HEK293 (cell line): ENCODE measurements at regions not wholly inside any gene's neighbourhood (a gene's known extent, or its start where the extent isn't known, plus 50 kb on each side); places are given as distances from the start of the nearest gene placed in this dataset.

Experiments
- CTCF ChIA-PET: fragments of 350-600 bp; formaldehyde crosslinking; extraction: SDS; loops from one replicate; lab custom pipeline; 2021; ENCODE audit warnings: antibody characterized with exemption; lab: Yijun Ruan, JAX
- POLR2A ChIA-PET: fragments of 300-600 bp; formaldehyde crosslinking; extraction: SDS; loops from one replicate; lab custom pipeline; 2020; ENCODE audit warnings: antibody characterized with exemption, inconsistent platforms; lab: Yijun Ruan, JAX
- H3K27ac ChIP-seq: fragments of 200-500 bp; sonication (Bioruptor generic); 2 replicates; pipeline ENCODE4 v1.5.1; 2014; ENCODE audit warnings: low read depth, low read length, control low read depth, inconsistent platforms; ENCODE audit errors: extremely low read depth
- H3K36me3 ChIP-seq, 2 experiments: fragments of 200-500 bp in 1 of 2; sonication (Bioruptor generic) in 1 of 2; 1 replicate in 1 of 2; 2 replicates in 1 of 2; pipeline ENCODE4 v1.5.1; 2014 to 2017; ENCODE audit warnings: inconsistent platforms in 2 of 2, low read length in 2 of 2; ENCODE audit not compliant: control insufficient read depth in 2 of 2, insufficient read depth in 1 of 2
- H3K4me1 ChIP-seq: fragments of 200-500 bp; sonication (Bioruptor generic); 2 replicates; pipeline ENCODE4 v1.5.1; 2014; ENCODE audit warnings: mild to moderate bottlenecking, low read length, inconsistent platforms; ENCODE audit not compliant: control insufficient read depth, insufficient read depth
- H3K4me3 ChIP-seq: 2 replicates; pipeline ENCODE4 v1.5.1; 2011; ENCODE audit warnings: low read depth, mild to moderate bottlenecking, control low read depth, low read length, moderate library complexity
- H3K9me3 ChIP-seq: fragments of 200-500 bp; sonication (Bioruptor generic); 2 replicates; pipeline ENCODE4 v1.5.1; 2014; ENCODE audit warnings: low read depth, low read length, inconsistent platforms; ENCODE audit not compliant: control insufficient read depth, insufficient read depth
- GLIS2 ChIP-seq: fragments of 450-650 bp; formaldehyde crosslinking; IDR thresholded peaks from 2 replicates; pipeline ENCODE4 v1.5.1; 2016; ENCODE audit warnings: missing biosample characterization, missing genetic modification characterization
- SCRT1 ChIP-seq: fragments of 450-650 bp; formaldehyde crosslinking; IDR thresholded peaks from 2 replicates; pipeline ENCODE4 v1.5.1; 2016; ENCODE audit warnings: missing biosample characterization, missing genetic modification characterization, borderline replicate concordance
- SETDB1 ChIP-seq: IDR thresholded peaks from one replicate; pipeline ENCODE4 v1.6.1; 2017; ENCODE audit warnings: mild to moderate bottlenecking, low read length, moderate library complexity, mixed read lengths; ENCODE audit not compliant: insufficient read length
- SP3 ChIP-seq: fragments of 450-650 bp; formaldehyde crosslinking; IDR thresholded peaks from 2 replicates; pipeline ENCODE4 v1.5.1; 2016; ENCODE audit warnings: missing biosample characterization, missing genetic modification characterization
- SP7 ChIP-seq: fragments of 450-650 bp; formaldehyde crosslinking; IDR thresholded peaks from 2 replicates; pipeline ENCODE4 v1.5.1; 2016; ENCODE audit warnings: missing biosample characterization, missing genetic modification characterization
- ZFP3 ChIP-seq: fragments of 450-650 bp; formaldehyde crosslinking; IDR thresholded peaks from 2 replicates; pipeline ENCODE4 v1.5.1; 2016; ENCODE audit warnings: low read depth, missing biosample characterization, missing genetic modification characterization
- ZNF132 ChIP-seq: fragments of 450-650 bp; formaldehyde crosslinking; IDR thresholded peaks from 2 replicates; pipeline ENCODE4 v1.5.1; 2017; ENCODE audit warnings: missing biosample characterization, missing genetic modification characterization, borderline replicate concordance
- ZNF133 ChIP-seq: fragments of 450-650 bp; formaldehyde crosslinking; IDR thresholded peaks from 2 replicates; pipeline ENCODE4 v1.5.1; 2016; ENCODE audit warnings: missing biosample characterization, missing genetic modification characterization
- ZNF138 ChIP-seq: fragments of 450-650 bp; formaldehyde crosslinking; IDR thresholded peaks from 2 replicates; pipeline ENCODE4 v1.5.1; 2016; ENCODE audit warnings: missing biosample characterization, missing genetic modification characterization, borderline replicate concordance
- ZNF19 ChIP-seq: fragments of 450-650 bp; formaldehyde crosslinking; IDR thresholded peaks from 2 replicates; pipeline ENCODE4; 2016; ENCODE audit warnings: missing biosample characterization, missing genetic modification characterization, low read depth
- ZNF211 ChIP-seq: fragments of 450-650 bp; formaldehyde crosslinking; IDR thresholded peaks from 2 replicates; pipeline ENCODE4 v1.5.1; 2016; ENCODE audit warnings: low read depth, missing biosample characterization, missing genetic modification characterization
- ZNF23 ChIP-seq: fragments of 450-650 bp; formaldehyde crosslinking; IDR thresholded peaks from 2 replicates; pipeline ENCODE4 v1.5.1; 2016; ENCODE audit warnings: missing biosample characterization, missing genetic modification characterization, borderline replicate concordance
- ZNF302 ChIP-seq: fragments of 450-650 bp; formaldehyde crosslinking; IDR thresholded peaks from 2 replicates; pipeline ENCODE4 v1.5.1; 2016; ENCODE audit warnings: missing biosample characterization, missing genetic modification characterization, low read depth
- ZNF350 ChIP-seq: fragments of 450-650 bp; formaldehyde crosslinking; IDR thresholded peaks from 2 replicates; pipeline ENCODE4 v1.5.0; 2017; ENCODE audit warnings: missing biosample characterization, mild to moderate bottlenecking, missing genetic modification characterization
- ZNF354C ChIP-seq: fragments of 450-650 bp; formaldehyde crosslinking; IDR thresholded peaks from 2 replicates; pipeline ENCODE4 v1.5.1; 2016; ENCODE audit warnings: missing biosample characterization, missing genetic modification characterization, low read depth, borderline replicate concordance
- ZNF37A ChIP-seq: fragments of 450-650 bp; IDR thresholded peaks from 2 replicates; pipeline ENCODE4 v1.5.1; 2018; ENCODE audit warnings: missing biosample characterization, missing genetic modification characterization
- ZNF473 ChIP-seq: fragments of 450-650 bp; formaldehyde crosslinking; IDR thresholded peaks from 2 replicates; pipeline ENCODE4 v1.5.1; 2017; ENCODE audit warnings: missing biosample characterization, missing genetic modification characterization
- ZNF501 ChIP-seq: fragments of 450-650 bp; formaldehyde crosslinking; IDR thresholded peaks from 2 replicates; pipeline ENCODE4 v1.5.1; 2016; ENCODE audit warnings: missing biosample characterization, missing genetic modification characterization
- ZNF549 ChIP-seq: fragments of 450-650 bp; IDR thresholded peaks from 2 replicates; pipeline ENCODE4 v1.5.1; 2018; ENCODE audit warnings: missing biosample characterization, missing genetic modification characterization, mild to moderate bottlenecking, inconsistent platforms, moderate library complexity
- ZNF621 ChIP-seq: fragments of 450-650 bp; formaldehyde crosslinking; IDR thresholded peaks from 2 replicates; pipeline ENCODE4 v1.5.1; 2017; ENCODE audit warnings: missing biosample characterization, missing genetic modification characterization
- ZNF629 ChIP-seq: fragments of 450-650 bp; formaldehyde crosslinking; IDR thresholded peaks from 2 replicates; pipeline ENCODE4 v1.5.1; 2017; ENCODE audit warnings: missing biosample characterization, missing genetic modification characterization
- ZNF777 ChIP-seq: fragments of 450-650 bp; formaldehyde crosslinking; IDR thresholded peaks from 2 replicates; pipeline ENCODE4 v1.5.1; 2017; ENCODE audit warnings: missing biosample characterization, missing genetic modification characterization, borderline replicate concordance
- ZNF785 ChIP-seq: fragments of 450-650 bp; formaldehyde crosslinking; IDR thresholded peaks from 2 replicates; pipeline ENCODE4 v1.5.1; 2016; ENCODE audit warnings: missing biosample characterization, missing genetic modification characterization
- ZNF792 ChIP-seq: fragments of 450-650 bp; formaldehyde crosslinking; IDR thresholded peaks from 2 replicates; pipeline ENCODE4 v1.5.1; 2016; ENCODE audit warnings: missing biosample characterization, missing genetic modification characterization
- ZSCAN23 ChIP-seq: fragments of 450-650 bp; formaldehyde crosslinking; IDR thresholded peaks from 2 replicates; pipeline ENCODE4 v1.5.1; 2016; ENCODE audit warnings: missing biosample characterization, missing genetic modification characterization
- TF ChIP-seq, protein P1 (sequence below): fragments of 450-650 bp; formaldehyde crosslinking; IDR thresholded peaks from 2 replicates; pipeline ENCODE4 v1.5.1; 2016; ENCODE audit warnings: missing biosample characterization, missing genetic modification characterization
- TF ChIP-seq, protein P2 (sequence below): fragments of 450-650 bp; formaldehyde crosslinking; IDR thresholded peaks from 2 replicates; pipeline ENCODE4 v1.5.1; 2016; ENCODE audit warnings: missing biosample characterization, missing genetic modification characterization, borderline replicate concordance
- TF ChIP-seq, protein P3 (sequence below): fragments of 450-650 bp; formaldehyde crosslinking; IDR thresholded peaks from 2 replicates; pipeline ENCODE4 v1.5.1; 2016; ENCODE audit warnings: missing biosample characterization, missing genetic modification characterization
- TF ChIP-seq, protein P4 (sequence below): fragments of 450-650 bp; formaldehyde crosslinking; IDR thresholded peaks from 2 replicates; pipeline ENCODE4 v1.5.1; 2017; ENCODE audit warnings: missing biosample characterization, missing genetic modification characterization

DNA sequence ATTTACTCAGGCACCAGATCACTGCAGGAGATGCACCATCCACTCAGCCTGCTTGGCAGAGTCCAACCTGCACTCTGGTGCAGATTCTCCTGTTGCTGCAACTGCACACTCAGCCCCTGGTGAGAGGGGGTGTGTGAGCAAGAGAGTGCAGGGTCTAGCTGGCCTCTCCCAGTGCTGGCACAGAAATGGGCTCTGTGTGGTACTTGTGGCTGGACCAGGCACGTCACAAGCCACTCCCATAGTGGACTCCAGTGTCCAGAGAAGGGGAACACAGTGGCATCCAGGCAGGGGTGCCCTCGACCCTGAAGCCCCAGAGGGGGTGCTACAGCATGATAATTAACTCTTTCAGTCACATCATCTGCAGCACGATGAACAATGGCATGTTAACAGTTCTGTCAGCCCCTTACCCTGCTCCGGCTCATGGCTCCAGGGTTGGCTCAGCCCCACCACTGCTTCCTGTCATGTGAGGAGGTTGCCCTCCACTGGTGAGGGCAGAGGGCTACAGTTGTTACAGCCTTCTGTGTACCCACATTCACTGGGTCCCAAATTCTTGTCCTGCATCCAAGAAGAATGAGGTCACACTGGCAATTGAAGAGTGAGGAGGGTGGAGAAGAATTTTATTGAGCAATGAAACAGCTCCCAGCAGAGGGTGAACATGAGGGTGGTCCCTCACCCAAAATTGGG, 135.7 kb downstream of the EVA1A start:
- Histone ChIP-seq H3K36me3 (no peaks in the 10 kb centered on the region), H3K4me1 (no peaks in the 10 kb centered on the region), H3K4me3 (no peak overlapping the region), H3K27ac (no peak overlapping the region), H3K9me3 (no peaks in the 10 kb centered on the region)
- POLR2A ChIA-PET = no interaction called here
- CTCF ChIA-PET = no interaction called here
- TF ChIP-seq ZNF621 = no peak
- TF ChIP-seq, protein P1, sequence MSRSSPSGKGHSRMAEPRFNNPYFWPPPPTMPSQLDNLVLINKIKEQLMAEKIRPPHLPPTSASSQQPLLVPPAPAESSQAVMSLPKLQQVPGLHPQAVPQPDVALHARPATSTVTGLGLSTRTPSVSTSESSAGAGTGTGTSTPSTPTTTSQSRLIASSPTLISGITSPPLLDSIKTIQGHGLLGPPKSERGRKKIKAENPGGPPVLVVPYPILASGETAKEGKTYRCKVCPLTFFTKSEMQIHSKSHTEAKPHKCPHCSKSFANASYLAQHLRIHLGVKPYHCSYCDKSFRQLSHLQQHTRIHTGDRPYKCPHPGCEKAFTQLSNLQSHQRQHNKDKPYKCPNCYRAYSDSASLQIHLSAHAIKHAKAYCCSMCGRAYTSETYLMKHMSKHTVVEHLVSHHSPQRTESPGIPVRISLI = no peak
- no peak for TF ChIP-seq ZNF473 (tag by site-specific recombination)
- TF ChIP-seq ZNF501 (tag by site-specific recombination) = no peak
- no peak for TF ChIP-seq ZNF792 (tag by site-specific recombination)
- TF ChIP-seq ZNF629 (tag by site-specific recombination) = no peak
- TF ChIP-seq, protein P2, sequence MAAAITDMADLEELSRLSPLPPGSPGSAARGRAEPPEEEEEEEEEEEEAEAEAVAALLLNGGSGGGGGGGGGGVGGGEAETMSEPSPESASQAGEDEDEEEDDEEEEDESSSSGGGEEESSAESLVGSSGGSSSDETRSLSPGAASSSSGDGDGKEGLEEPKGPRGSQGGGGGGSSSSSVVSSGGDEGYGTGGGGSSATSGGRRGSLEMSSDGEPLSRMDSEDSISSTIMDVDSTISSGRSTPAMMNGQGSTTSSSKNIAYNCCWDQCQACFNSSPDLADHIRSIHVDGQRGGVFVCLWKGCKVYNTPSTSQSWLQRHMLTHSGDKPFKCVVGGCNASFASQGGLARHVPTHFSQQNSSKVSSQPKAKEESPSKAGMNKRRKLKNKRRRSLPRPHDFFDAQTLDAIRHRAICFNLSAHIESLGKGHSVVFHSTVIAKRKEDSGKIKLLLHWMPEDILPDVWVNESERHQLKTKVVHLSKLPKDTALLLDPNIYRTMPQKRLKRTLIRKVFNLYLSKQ (tag by site-specific recombination) = no peak
- TF ChIP-seq ZNF138 (tag by site-specific recombination) = no peak
- TF ChIP-seq SETDB1 = no peak

DNA sequence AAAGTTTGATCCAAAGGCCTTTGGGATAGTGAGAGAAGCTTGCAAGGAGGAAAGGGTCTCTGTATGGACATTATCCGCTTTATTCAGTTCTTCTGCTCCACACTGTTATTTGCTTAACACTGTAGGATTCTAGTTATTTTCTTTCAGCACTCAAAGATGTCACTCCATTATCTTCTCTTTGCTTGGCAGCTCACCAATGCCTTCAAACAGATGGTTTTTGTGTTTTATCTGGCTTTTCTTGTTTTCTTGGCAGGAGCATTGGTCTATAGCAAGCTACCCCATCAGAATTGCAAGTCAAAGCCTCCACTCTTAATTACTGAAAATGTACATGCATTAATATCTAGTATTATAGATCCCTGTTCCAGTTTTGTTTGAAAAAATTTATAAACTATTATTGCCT, 138.8 kb downstream of the EVA1A start:
- H3K9me3 ChIP-seq = no peaks in the 10 kb centered on the region
- no peak overlapping the region for H3K4me3 ChIP-seq
- POLR2A ChIA-PET = no interaction called here
- no peaks in the 10 kb centered on the region for H3K4me1 ChIP-seq
- H3K36me3 ChIP-seq = no peaks in the 10 kb centered on the region
- TF ChIP-seq ZFP3 (tag by site-specific recombination) = no peak
- no peak for TF ChIP-seq SP7 (tag by site-specific recombination)
- no peak for TF ChIP-seq ZNF211
- no peak for TF ChIP-seq SP3 (tag by site-specific recombination)
- TF ChIP-seq ZNF23 (tag by site-specific recombination) = no peak
- no peak for TF ChIP-seq GLIS2 (tag by site-specific recombination)
- TF ChIP-seq SCRT1 (tag by site-specific recombination) = no peak
- TF ChIP-seq ZNF37A (tag by site-specific recombination) = no peak
- no peak for TF ChIP-seq ZNF354C
- no peak for TF ChIP-seq ZNF350 (tag by site-specific recombination)
- no peak for TF ChIP-seq ZNF133 (tag by site-specific recombination)
- TF ChIP-seq ZNF132 (tag by site-specific recombination) = no peak
- TF ChIP-seq ZNF549 (tag by site-specific recombination) = no peak
- no peak for TF ChIP-seq ZNF19 (tag by site-specific recombination)
- TF ChIP-seq, protein P3, sequence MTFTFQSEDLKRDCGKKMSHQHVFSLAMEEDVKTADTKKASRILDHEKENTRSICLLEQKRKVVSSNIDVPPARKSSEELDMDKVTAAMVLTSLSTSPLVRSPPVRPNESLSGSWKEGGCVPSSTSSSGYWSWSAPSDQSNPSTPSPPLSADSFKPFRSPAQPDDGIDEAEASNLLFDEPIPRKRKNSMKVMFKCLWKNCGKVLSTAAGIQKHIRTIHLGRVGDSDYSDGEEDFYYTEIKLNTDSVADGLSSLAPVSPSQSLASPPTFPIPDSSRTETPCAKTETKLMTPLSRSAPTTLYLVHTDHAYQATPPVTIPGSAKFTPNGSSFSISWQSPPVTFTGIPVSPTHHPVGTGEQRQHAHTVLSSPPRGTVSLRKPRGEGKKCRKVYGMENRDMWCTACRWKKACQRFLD (tag by site-specific recombination) = no peak
- TF ChIP-seq ZNF785 (tag by site-specific recombination) = no peak
- no peak for TF ChIP-seq ZSCAN23 (tag by site-specific recombination)
- no peak for TF ChIP-seq ZNF302 (tag by site-specific recombination)
- TF ChIP-seq ZNF777 (tag by site-specific recombination) = no peak
- TF ChIP-seq, protein P4, sequence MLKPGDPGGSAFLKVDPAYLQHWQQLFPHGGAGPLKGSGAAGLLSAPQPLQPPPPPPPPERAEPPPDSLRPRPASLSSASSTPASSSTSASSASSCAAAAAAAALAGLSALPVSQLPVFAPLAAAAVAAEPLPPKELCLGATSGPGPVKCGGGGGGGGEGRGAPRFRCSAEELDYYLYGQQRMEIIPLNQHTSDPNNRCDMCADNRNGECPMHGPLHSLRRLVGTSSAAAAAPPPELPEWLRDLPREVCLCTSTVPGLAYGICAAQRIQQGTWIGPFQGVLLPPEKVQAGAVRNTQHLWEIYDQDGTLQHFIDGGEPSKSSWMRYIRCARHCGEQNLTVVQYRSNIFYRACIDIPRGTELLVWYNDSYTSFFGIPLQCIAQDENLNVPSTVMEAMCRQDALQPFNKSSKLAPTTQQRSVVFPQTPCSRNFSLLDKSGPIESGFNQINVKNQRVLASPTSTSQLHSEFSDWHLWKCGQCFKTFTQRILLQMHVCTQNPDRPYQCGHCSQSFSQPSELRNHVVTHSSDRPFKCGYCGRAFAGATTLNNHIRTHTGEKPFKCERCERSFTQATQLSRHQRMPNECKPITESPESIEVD (tag by site-specific recombination) = no peak
- CTCF ChIA-PET = no interaction called here
- no peak overlapping the region for H3K27ac ChIP-seq
